Neuronal stem cell (in vitro differentiated cells): ENCODE measurements at regions not wholly inside any gene's neighbourhood (a gene's known extent, or its start where the extent isn't known, plus 50 kb on each side); places are given as distances from the start of the nearest gene placed in this dataset.

Experiments
- DNase-seq: peaks from one replicate; pipeline ENCODE4 v3.0.0-alpha.2; 2013; ENCODE audit warnings: low spot score
- H2AFZ ChIP-seq: one replicate; pipeline ENCODE4 v1.6.1; 2013; ENCODE audit warnings: mild to moderate bottlenecking, low read length, inconsistent platforms
- H2AK5ac ChIP-seq: 2 replicates; pipeline ENCODE4 v1.6.1; 2013; ENCODE audit warnings: low read depth, mild to moderate bottlenecking, inconsistent platforms, low read length, moderate library complexity, mixed read lengths
- H2BK120ac ChIP-seq: 2 replicates; pipeline ENCODE4 v1.6.1; 2013; ENCODE audit warnings: low read depth, mild to moderate bottlenecking, inconsistent platforms, low read length, moderate library complexity, mixed read lengths
- H2BK12ac ChIP-seq: one replicate; pipeline ENCODE4 v1.6.1; 2013; ENCODE audit warnings: low read length, inconsistent platforms
- H2BK15ac ChIP-seq: 2 replicates; pipeline ENCODE4 v1.6.1; 2013; ENCODE audit warnings: mild to moderate bottlenecking, low read length, inconsistent platforms, mixed read lengths
- H2BK5ac ChIP-seq: one replicate; pipeline ENCODE4 v1.6.1; 2013; ENCODE audit warnings: inconsistent platforms, mild to moderate bottlenecking, low read length, moderate library complexity
- H3K14ac ChIP-seq: one replicate; pipeline ENCODE4 v1.6.1; 2013; ENCODE audit warnings: low read length, inconsistent platforms
- H3K18ac ChIP-seq: 2 replicates; pipeline ENCODE4 v1.6.1; 2013; ENCODE audit warnings: low read length, inconsistent platforms
- H3K23ac ChIP-seq: 2 replicates; pipeline ENCODE4 v1.6.1; 2013; ENCODE audit warnings: low read depth, mild to moderate bottlenecking, mixed read lengths, low read length, inconsistent platforms; ENCODE audit not compliant: poor library complexity
- H3K27ac ChIP-seq: replicated peaks from 3 replicates; pipeline ENCODE4 v1.5.1; 2013; ENCODE audit warnings: low read length, inconsistent platforms
- H3K27me3 ChIP-seq, 3 experiments: 2 replicates each; pipeline ENCODE4 v1.6.1; 2013; ENCODE audit warnings: low read length in 3 of 3, mild to moderate bottlenecking in 2 of 3, inconsistent platforms in 1 of 3, low read depth in 1 of 3, mixed read lengths in 1 of 3, moderate library complexity in 1 of 3; ENCODE audit not compliant: control insufficient read depth in 3 of 3, insufficient read depth in 3 of 3
- H3K36me3 ChIP-seq, 2 donors: replicated peaks in 1 of 2; 2 replicates each; pipeline ENCODE4 v1.6.1; 2013; ENCODE audit warnings: low read length in 2 of 2; ENCODE audit not compliant: control insufficient read depth in 2 of 2, insufficient read depth in 2 of 2
- H3K4ac ChIP-seq: 2 replicates; pipeline ENCODE4 v1.6.1; 2013; ENCODE audit warnings: inconsistent platforms, mild to moderate bottlenecking, low read length, moderate library complexity
- H3K4me1 ChIP-seq, 2 donors: 1 replicate in 1 of 2; 2 replicates in 1 of 2; pipeline ENCODE4 v1.6.1; 2013; ENCODE audit warnings: low read length in 2 of 2, low read depth in 1 of 2; ENCODE audit not compliant: control insufficient read depth in 2 of 2, insufficient read depth in 1 of 2
- H3K4me2 ChIP-seq: one replicate; pipeline ENCODE4 v1.6.1; 2013; ENCODE audit warnings: mild to moderate bottlenecking, low read length, inconsistent platforms; ENCODE audit not compliant: insufficient read depth, poor library complexity, severe bottlenecking
- H3K4me3 ChIP-seq, 2 donors: 2 replicates each; pipeline ENCODE4 v1.5.1; 2013; ENCODE audit warnings: low read length in 2 of 2, mild to moderate bottlenecking in 2 of 2, inconsistent platforms in 1 of 2, moderate library complexity in 1 of 2
- H3K79me1 ChIP-seq: one replicate; pipeline ENCODE4 v1.6.1; 2013; ENCODE audit warnings: low read depth, mild to moderate bottlenecking, inconsistent platforms, low read length, moderate library complexity
- H3K9ac ChIP-seq: one replicate; pipeline ENCODE4 v1.6.1; 2013; ENCODE audit warnings: mild to moderate bottlenecking, low read depth, low read length, inconsistent platforms; ENCODE audit not compliant: poor library complexity
- H3K9me3 ChIP-seq, 2 donors: replicated peaks in 1 of 2; 2 replicates each; pipeline versions ENCODE3 to v1.6.1; 2013; ENCODE audit warnings: low read length in 2 of 2, mild to moderate bottlenecking in 2 of 2, inconsistent platforms in 1 of 2, low read depth in 1 of 2, mixed read lengths in 1 of 2, moderate library complexity in 1 of 2; ENCODE audit not compliant: control insufficient read depth in 2 of 2, insufficient read depth in 1 of 2
- H4K8ac ChIP-seq: one replicate; pipeline ENCODE4 v1.6.1; 2013; ENCODE audit warnings: low read depth, mild to moderate bottlenecking, inconsistent platforms, low read length, moderate library complexity
- H4K91ac ChIP-seq: one replicate; pipeline ENCODE4 v1.6.1; 2013; ENCODE audit warnings: low read length, low read depth, mild to moderate bottlenecking, inconsistent platforms; ENCODE audit not compliant: poor library complexity
- WGBS, 2 donors: extraction: QIAGEN DNeasy Blood & Tissue Kit; methylation state at CpG; one replicate each; pipeline ENCODE4 v1.1.7; 2013; ENCODE audit warnings: missing lambda C conversion rate in 2 of 2, mixed read lengths in 1 of 2; ENCODE audit not compliant: insufficient read length in 2 of 2, insufficient replicate concordance in 1 of 2; ENCODE audit errors: extremely low coverage in 2 of 2; 5-methylcytosine and 5-hydroxymethylcytosine counted together

DNA sequence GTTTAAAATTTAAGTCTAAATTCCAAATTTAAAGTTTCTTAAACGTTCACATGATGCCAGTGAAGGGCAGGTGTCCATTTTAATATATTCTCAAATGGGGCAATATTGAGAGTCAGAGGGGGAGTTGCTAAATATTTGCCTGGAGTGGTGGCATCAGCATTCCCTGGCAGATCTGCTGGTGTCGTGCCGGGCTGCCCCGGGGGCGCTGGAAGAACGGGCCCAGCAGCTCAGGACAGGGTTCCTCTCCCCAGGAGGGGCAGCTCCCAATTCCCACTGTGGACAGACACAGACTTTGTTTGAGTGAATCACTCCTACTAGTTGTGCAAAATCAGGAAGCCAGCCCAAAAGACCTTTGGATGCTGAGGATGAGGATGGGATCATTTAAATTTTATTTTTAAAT is 468.7 kb upstream of the B3GAT1 start:
- no peaks in the 10 kb centered on the region for H3K36me3 ChIP-seq
- H2AFZ ChIP-seq: no peak overlapping the region
- H2BK15ac ChIP-seq: no peak overlapping the region
- H3K4ac ChIP-seq: no peak overlapping the region
- H3K4me2 ChIP-seq: no peak overlapping the region
- H3K27me3 ChIP-seq: peaks cover 0 to 7% (median 0%) of the 10 kb centered on the region in 3 experiments
- H4K8ac ChIP-seq: no peak overlapping the region
- no peak overlapping the region for H3K9ac ChIP-seq
- no peak overlapping the region for H2BK120ac ChIP-seq
- H3K79me1 ChIP-seq: no peaks in the 10 kb centered on the region
- H3K9me3 ChIP-seq: no peaks in the 10 kb centered on the region
- H3K27ac ChIP-seq: no peak overlapping the region
- no peak overlapping the region for H2BK12ac ChIP-seq
- no peaks in the 10 kb centered on the region for H3K4me1 ChIP-seq
- H2AK5ac ChIP-seq: no peak overlapping the region
- H3K18ac ChIP-seq: no peak overlapping the region
- WGBS, 2 donors: no CpG with 5 or more reads among the region's 6 CpGs
- H3K4me3 ChIP-seq: no peak overlapping the region
- no peak for DNase-seq
- no peak overlapping the region for H2BK5ac ChIP-seq
- H4K91ac ChIP-seq: no peak overlapping the region
- H3K23ac ChIP-seq: no peak overlapping the region
- H3K14ac ChIP-seq: no peak overlapping the region

DNA sequence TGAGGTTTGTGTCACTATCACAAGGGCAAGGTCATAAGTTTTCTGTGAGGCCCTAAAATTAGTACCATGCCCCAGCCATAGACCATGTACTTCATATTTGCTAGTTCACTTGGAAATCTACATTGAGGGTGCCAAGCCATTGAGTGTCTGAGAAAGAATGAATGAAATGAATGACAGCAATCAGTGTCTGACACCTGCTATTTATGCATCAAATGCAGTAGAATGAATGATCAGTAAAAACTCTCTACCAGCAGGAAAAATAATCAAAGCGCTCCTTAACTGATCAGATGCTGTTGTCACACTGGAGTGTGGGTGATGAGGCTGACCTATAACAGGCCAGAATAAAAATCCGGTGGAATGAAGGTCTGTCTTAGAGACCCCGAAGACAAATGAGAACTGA is 467.9 kb upstream of the B3GAT1 start:
- Histone ChIP-seq H3K18ac (no peak overlapping the region), H2BK5ac (no peak overlapping the region), H2BK15ac (no peak overlapping the region), H3K4me1 (no peaks in the 10 kb centered on the region), H3K9ac (no peak overlapping the region), H3K14ac (no peak overlapping the region), H4K8ac (no peak overlapping the region), H3K4ac (no peak overlapping the region), H2BK12ac (no peak overlapping the region), H2BK120ac (no peak overlapping the region), H3K9me3 (no peaks in the 10 kb centered on the region), H3K23ac (no peak overlapping the region), H3K36me3 (no peaks in the 10 kb centered on the region), H3K27me3 (peaks cover 0 to 7% (median 0%) of the 10 kb centered on the region in 3 experiments), H3K27ac (no peak overlapping the region), H2AK5ac (no peak overlapping the region), H2AFZ (no peak overlapping the region), H3K4me3 (no peak overlapping the region), H3K79me1 (no peaks in the 10 kb centered on the region), H3K4me2 (no peak overlapping the region), H4K91ac (no peak overlapping the region)
- no CpG with 5 or more reads among the region's 3 CpGs for WGBS, 2 donors
- DNase-seq: no peak

GRCh38 chr11:134879341-134879740 is 467.3 kb upstream of the B3GAT1 start:
- Histone ChIP-seq H3K79me1 (no peaks in the 10 kb centered on the region), H3K4me2 (no peak overlapping the region), H3K4ac (no peak overlapping the region), H3K36me3 (no peaks in the 10 kb centered on the region), H3K9ac (peak overlapping the region; percentile 60), H3K18ac (peak overlapping the region; percentile 45), H2AFZ (no peak overlapping the region), H3K4me3 (no peak overlapping the region), H4K91ac (peak overlapping the region; percentile 76), H2BK120ac (no peak overlapping the region), H3K27ac (no peak overlapping the region), H3K4me1 (no peaks in the 10 kb centered on the region), H2AK5ac (no peak overlapping the region), H3K9me3 (no peaks in the 10 kb centered on the region), H2BK15ac (no peak overlapping the region), H2BK12ac (no peak overlapping the region), H3K23ac (no peak overlapping the region), H3K14ac (no peak overlapping the region), H2BK5ac (no peak overlapping the region), H3K27me3 (peaks cover 0 to 7% (median 0%) of the 10 kb centered on the region in 3 experiments), H4K8ac (no peak overlapping the region)
- no CpG with 5 or more reads among the region's 4 CpGs for WGBS, 2 donors
- no peak for DNase-seq

DNA sequence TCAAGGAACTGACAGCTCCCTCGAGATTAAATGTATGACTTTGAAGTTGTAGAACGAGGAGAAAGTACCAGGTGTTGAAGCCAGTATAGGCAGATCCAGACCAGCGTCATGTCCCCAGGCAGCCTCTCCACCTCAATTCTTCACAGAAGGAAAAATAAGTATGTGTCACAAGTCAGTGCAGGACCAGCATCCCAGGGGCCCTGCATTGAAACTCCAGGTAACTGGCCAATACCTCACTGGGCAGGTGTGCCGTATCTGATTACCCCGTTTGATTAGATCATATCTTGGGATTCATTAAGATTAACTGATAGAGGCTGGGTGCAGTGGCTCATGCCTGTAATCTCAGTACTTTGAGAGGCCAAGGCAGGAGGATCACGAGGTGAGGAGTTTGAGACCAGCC is 466.7 kb upstream of the B3GAT1 start:
- no peak overlapping the region for H3K23ac ChIP-seq
- no peaks in the 10 kb centered on the region for H3K4me1 ChIP-seq
- H4K8ac ChIP-seq: no peak overlapping the region
- no peak overlapping the region for H2BK15ac ChIP-seq
- no peak overlapping the region for H3K14ac ChIP-seq
- no peak overlapping the region for H2BK5ac ChIP-seq
- no peak overlapping the region for H2AK5ac ChIP-seq
- no peak overlapping the region for H2BK120ac ChIP-seq
- H3K9me3 ChIP-seq: no peaks in the 10 kb centered on the region
- H3K36me3 ChIP-seq: no peaks in the 10 kb centered on the region
- H3K9ac ChIP-seq: no peak overlapping the region
- no peak overlapping the region for H3K18ac ChIP-seq
- no peak overlapping the region for H3K4ac ChIP-seq
- no peaks in the 10 kb centered on the region for H3K79me1 ChIP-seq
- no peak overlapping the region for H2BK12ac ChIP-seq
- H4K91ac ChIP-seq: no peak overlapping the region
- no CpG with 5 or more reads among the region's 6 CpGs for WGBS, 2 donors
- no peak overlapping the region for H2AFZ ChIP-seq
- H3K4me2 ChIP-seq: no peak overlapping the region
- DNase-seq: no peak
- no peak overlapping the region for H3K27ac ChIP-seq
- peaks cover 0 to 7% (median 0%) of the 10 kb centered on the region in 3 experiments for H3K27me3 ChIP-seq
- no peak overlapping the region for H3K4me3 ChIP-seq
